IMR-90 (cell line): ENCODE measurements at regions not wholly inside any gene's neighbourhood (a gene's known extent, or its start where the extent isn't known, plus 50 kb on each side); places are given as distances from the start of the nearest gene placed in this dataset.

Experiments used
- ATAC-seq: fragments of 200-7000 bp; cut with Tn5 transposase; 2 replicates; pipeline ENCODE4 v1.9.1; 2020; ENCODE audit warnings: low read depth, mild to moderate bottlenecking, moderate library complexity
- BruUV-seq: library from RNA; stranded (reverse); fragments of 400-500 nt; replicated peaks from 2 replicates; lab custom pipeline; 2021; lab: Mats Ljungman, UMichigan
- CTCF ChIA-PET: fragments of 300-600 bp; formaldehyde crosslinking; extraction: SDS; loops from one replicate; lab custom pipeline; 2021; ENCODE audit warnings: antibody characterized with exemption; lab: Yijun Ruan, JAX
- POLR2A ChIA-PET: fragments of 300-600 bp; sonication (Branson Sonifier 250); formaldehyde crosslinking; loops from one replicate; lab custom pipeline; 2022; ENCODE audit warnings: antibody characterized with exemption; ENCODE audit not compliant: unreplicated experiment; lab: Charles Lee
- DNase-seq: peaks from one replicate; pipeline ENCODE4 v3.0.0; 2013
- H2AFZ ChIP-seq: replicated peaks from 2 replicates; pipeline ENCODE3; 2013; ENCODE audit warnings: low read length, mild to moderate bottlenecking; ENCODE audit not compliant: poor library complexity
- H2AK5ac ChIP-seq: 2 replicates; pipeline ENCODE4 v1.6.1; 2013; ENCODE audit warnings: low read depth, low read length, inconsistent platforms
- H2AK9ac ChIP-seq: replicated peaks from 2 replicates; pipeline ENCODE3; 2013; ENCODE audit warnings: mild to moderate bottlenecking, low read depth, low read length, moderate library complexity; ENCODE audit not compliant: poor library complexity
- H2BK120ac ChIP-seq: 2 replicates; pipeline ENCODE4 v1.6.1; 2013; ENCODE audit warnings: low read depth, low read length, inconsistent platforms
- H2BK15ac ChIP-seq: 3 replicates; pipeline ENCODE4 v1.6.1; 2013; ENCODE audit warnings: low read depth, low read length, inconsistent platforms
- H2BK20ac ChIP-seq: 2 replicates; pipeline ENCODE4 v1.6.1; 2013; ENCODE audit warnings: low read depth, mild to moderate bottlenecking, inconsistent platforms, low read length, moderate library complexity
- H2BK5ac ChIP-seq: 2 replicates; pipeline ENCODE4 v1.6.1; 2013; ENCODE audit warnings: mild to moderate bottlenecking, low read depth, low read length, inconsistent platforms; ENCODE audit not compliant: poor library complexity, severe bottlenecking
- H3K14ac ChIP-seq: replicated peaks from 2 replicates; pipeline ENCODE4 v1.6.1; 2013; ENCODE audit warnings: low read depth, low read length, inconsistent platforms
- H3K18ac ChIP-seq: 2 replicates; pipeline ENCODE4 v1.6.1; 2013; ENCODE audit warnings: low read depth, low read length, control low read depth
- H3K23ac ChIP-seq: 2 replicates; pipeline ENCODE4 v1.6.1; 2013; ENCODE audit warnings: low read depth, low read length, inconsistent platforms
- H3K27ac ChIP-seq: 2 replicates; pipeline ENCODE4 v1.5.1; 2013; ENCODE audit warnings: mild to moderate bottlenecking, control low read depth, low read length; ENCODE audit not compliant: insufficient read depth
- H3K27me3 ChIP-seq: 2 replicates; pipeline ENCODE4 v1.6.1; 2013; ENCODE audit warnings: low read length; ENCODE audit not compliant: control insufficient read depth, insufficient read depth
- H3K36me3 ChIP-seq: 2 replicates; pipeline ENCODE4 v1.6.1; 2013; ENCODE audit warnings: low read length, mixed read lengths; ENCODE audit not compliant: control insufficient read depth, insufficient read depth
- H3K4ac ChIP-seq: 2 replicates; pipeline ENCODE4 v1.6.1; 2013; ENCODE audit warnings: low read depth, low read length, inconsistent platforms
- H3K4me1 ChIP-seq: 2 replicates; pipeline ENCODE4 v1.6.1; 2013; ENCODE audit warnings: low read length, mixed read lengths; ENCODE audit not compliant: control insufficient read depth, insufficient read depth
- H3K4me2 ChIP-seq: 2 replicates; pipeline ENCODE4 v1.6.1; 2013; ENCODE audit warnings: low read depth, mild to moderate bottlenecking, control low read depth, low read length, moderate library complexity
- H3K4me3 ChIP-seq: 2 replicates; pipeline ENCODE4 v1.5.1; 2013; ENCODE audit warnings: low read depth, mild to moderate bottlenecking, control low read depth, low read length, moderate library complexity; ENCODE audit not compliant: insufficient read depth
- H3K56ac ChIP-seq: 2 replicates; pipeline ENCODE4 v1.6.1; 2013; ENCODE audit warnings: low read length, inconsistent platforms; ENCODE audit not compliant: insufficient read depth; ENCODE audit errors: extremely low read depth
- H3K79me1 ChIP-seq, 2 experiments: 2 replicates each; pipeline ENCODE4 v1.6.1; 2013; ENCODE audit warnings: low read length in 2 of 2, inconsistent platforms in 1 of 2, low read depth in 1 of 2
- H3K9ac ChIP-seq: 2 replicates; pipeline ENCODE4 v1.6.1; 2013; ENCODE audit warnings: low read depth, low read length, control low read depth
- H3K9me1 ChIP-seq: 2 replicates; pipeline ENCODE4 v1.6.1; 2013; ENCODE audit warnings: low read length, inconsistent platforms; ENCODE audit not compliant: insufficient read depth
- H3K9me3 ChIP-seq: 2 replicates; pipeline ENCODE4 v1.6.1; 2013; ENCODE audit warnings: low read length; ENCODE audit not compliant: control insufficient read depth, insufficient read depth
- H4K20me1 ChIP-seq: 2 replicates; pipeline ENCODE4 v1.6.1; 2013; ENCODE audit warnings: low read length, inconsistent platforms; ENCODE audit not compliant: insufficient read depth
- H4K5ac ChIP-seq: 2 replicates; pipeline ENCODE4 v1.6.1; 2013; ENCODE audit warnings: mild to moderate bottlenecking, low read depth, low read length, control low read depth
- H4K8ac ChIP-seq, 2 experiments: 2 replicates each; pipeline ENCODE4 v1.6.1; 2013; ENCODE audit warnings: low read depth in 2 of 2, low read length in 2 of 2, control low read depth in 1 of 2, inconsistent platforms in 1 of 2
- H4K91ac ChIP-seq: 2 replicates; pipeline ENCODE4 v1.6.1; 2013; ENCODE audit warnings: low read depth, low read length, inconsistent platforms; ENCODE audit not compliant: insufficient read depth
- BHLHE40 ChIP-seq: fragments of 150-350 bp; IDR thresholded peaks from 2 replicates; pipeline ENCODE4 v1.6.1; 2016; ENCODE audit warnings: mild to moderate bottlenecking, low read depth, low read length
- RCOR1 ChIP-seq: IDR thresholded peaks from 2 replicates; pipeline ENCODE4 v1.6.1; 2012; ENCODE audit warnings: mild to moderate bottlenecking, low read length, improper control_type of control experiment; ENCODE audit not compliant: insufficient replicate concordance
- SMC3 ChIP-seq: fragments of 150-350 bp; IDR thresholded peaks from 2 replicates; pipeline ENCODE4 v1.6.1; 2016; ENCODE audit warnings: low read depth, mild to moderate bottlenecking, antibody characterized with exemption, low read length, moderate library complexity
- dilution Hi-C: fragments of 300-500 bp; cut with HindIII; formaldehyde crosslinking; loops from one replicate; pipeline ENCODE4 v1.14.3; 2018; ENCODE audit warnings: low sequenced_read_pairs; ENCODE audit not compliant: unreplicated experiment
- in situ Hi-C: fragments of 300-500 bp; cut with MboI; formaldehyde crosslinking; loops from 3 replicates; pipeline ENCODE4 v1.14.3; 2019; ENCODE audit warnings: low sequenced_read_pairs, inconsistent platforms, mixed read lengths
- intact Hi-C: fragments of 100-400 bp; cut with micrococcal nuclease; formaldehyde crosslinking; loops from 2 replicates; pipeline ENCODE4 v1.10.0; 2022

DNA sequence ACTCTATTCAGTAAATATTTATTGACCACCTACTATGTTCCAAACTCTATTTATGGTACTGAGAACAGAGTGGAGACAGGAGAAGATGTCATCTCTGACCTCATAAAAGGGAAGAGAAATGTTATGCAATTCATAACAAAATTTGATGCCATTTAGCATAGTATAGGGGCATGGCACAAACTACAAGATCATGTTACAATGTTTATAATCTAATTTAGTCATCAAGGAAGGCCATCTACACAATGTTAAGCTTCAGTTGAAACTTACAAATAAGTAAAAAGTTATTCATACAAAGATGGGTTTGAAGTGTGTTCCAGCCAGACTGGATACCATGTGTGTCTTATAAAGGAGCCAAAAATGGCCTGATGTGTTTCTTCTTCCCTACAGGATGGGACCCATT lies 146.8 kb upstream of the CHRM3 start:
- no peak overlapping the region for H4K91ac ChIP-seq
- H4K20me1 ChIP-seq = no peaks in the 10 kb centered on the region
- TF ChIP-seq RCOR1 (no peak), BHLHE40 (no peak), SMC3 (no peak)
- no peak overlapping the region for H3K4ac ChIP-seq
- no TSS peak for BruUV-seq
- no peak overlapping the region for H4K8ac ChIP-seq
- no peak overlapping the region for H2AK5ac ChIP-seq
- H3K14ac ChIP-seq = no peak overlapping the region
- no peak overlapping the region for H2BK5ac ChIP-seq
- no peak for ATAC-seq
- intact Hi-C loops = no loop called here
- no peak overlapping the region for H2AK9ac ChIP-seq
- no peak overlapping the region for H2BK15ac ChIP-seq
- no peak overlapping the region for H3K18ac ChIP-seq
- CTCF ChIA-PET = no interaction called here
- no peak overlapping the region for H3K56ac ChIP-seq
- peaks cover 4% of the 10 kb centered on the region; the same call in 1 of the 2 replicates for H3K9me3 ChIP-seq
- H2BK20ac ChIP-seq = no peak overlapping the region
- no peak overlapping the region for H3K27ac ChIP-seq
- POLR2A ChIA-PET = no interaction called here
- H3K9ac ChIP-seq = no peak overlapping the region
- H3K4me1 ChIP-seq = no peaks in the 10 kb centered on the region
- no peaks in the 10 kb centered on the region for H3K36me3 ChIP-seq
- dilution Hi-C loops = no loop called here
- in situ Hi-C loops = no loop called here
- no peak for DNase-seq
- H3K23ac ChIP-seq = no peak overlapping the region
- no peak overlapping the region for H4K5ac ChIP-seq
- no peaks in the 10 kb centered on the region for H3K79me1 ChIP-seq
- no peak overlapping the region for H2AFZ ChIP-seq
- no peaks in the 10 kb centered on the region for H3K9me1 ChIP-seq
- no peaks in the 10 kb centered on the region for H3K27me3 ChIP-seq
- no peak overlapping the region for H2BK120ac ChIP-seq
- no peak overlapping the region for H3K4me2 ChIP-seq
- no peak overlapping the region for H3K4me3 ChIP-seq
